Left ventricle myocardium inferior (tissue), 1 donor: ENCODE measurements at regions not wholly inside any gene's neighbourhood (a gene's known extent, or its start where the extent isn't known, plus 50 kb on each side); places are given as distances from the start of the nearest gene placed in this dataset.

Source experiments
- DNase-seq: peaks from one replicate; pipeline ENCODE4 v3.0.0-alpha.2; 2020
- H3K27ac ChIP-seq: fragments of 200-600 bp; replicated peaks from 2 replicates; pipeline ENCODE4 v1.8.0; 2021
- H3K27me3 ChIP-seq: fragments of 200-600 bp; 2 replicates; pipeline ENCODE4 v1.8.0; 2021; ENCODE audit warnings: low read depth
- H3K36me3 ChIP-seq: fragments of 200-600 bp; 2 replicates; pipeline ENCODE4 v1.8.0; 2021
- H3K4me1 ChIP-seq: fragments of 200-600 bp; 2 replicates; pipeline ENCODE4 v1.8.0; 2021
- H3K4me3 ChIP-seq: fragments of 200-600 bp; 2 replicates; pipeline ENCODE4 v1.8.0; 2021; ENCODE audit warnings: mild to moderate bottlenecking, moderate library complexity
- H3K9me3 ChIP-seq: fragments of 200-600 bp; replicated peaks from 2 replicates; pipeline ENCODE4 v1.8.0; 2021
- intact Hi-C: fragments of 100-400 bp; cut with micrococcal nuclease; formaldehyde crosslinking; loops from one replicate; pipeline ENCODE4 v1.11.0; 2022
- TF ChIP-seq, protein P1 (sequence below): fragments of 200-600 bp; IDR thresholded peaks from 2 replicates; pipeline ENCODE4 v1.8.0; 2021; ENCODE audit warnings: antibody characterized with exemption, mild to moderate bottlenecking, borderline replicate concordance
- donor health status: DM: no; HTN: yes; CAD: no; lungs with severe emphysema.

DNA sequence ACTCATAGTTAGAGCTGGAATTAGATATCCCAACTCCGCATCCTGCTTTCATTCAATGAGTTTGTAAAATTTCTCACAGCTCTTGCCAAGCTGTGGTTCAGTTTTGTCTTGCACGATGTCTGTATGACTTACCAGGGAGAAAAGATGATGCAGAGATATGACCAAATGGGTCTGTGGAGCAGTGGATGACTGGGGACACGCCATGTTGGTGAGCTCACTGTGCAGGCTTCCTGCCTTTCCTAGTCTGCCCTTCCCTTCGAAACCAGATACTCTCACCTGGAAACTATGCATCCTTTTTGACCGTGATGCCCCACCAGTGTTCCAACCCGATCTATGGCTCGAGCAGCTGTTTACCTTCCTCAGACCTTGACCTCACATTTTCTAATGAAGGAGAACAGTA lies 262.7 kb upstream of the BMP2 start:
- TF ChIP-seq, protein P1, sequence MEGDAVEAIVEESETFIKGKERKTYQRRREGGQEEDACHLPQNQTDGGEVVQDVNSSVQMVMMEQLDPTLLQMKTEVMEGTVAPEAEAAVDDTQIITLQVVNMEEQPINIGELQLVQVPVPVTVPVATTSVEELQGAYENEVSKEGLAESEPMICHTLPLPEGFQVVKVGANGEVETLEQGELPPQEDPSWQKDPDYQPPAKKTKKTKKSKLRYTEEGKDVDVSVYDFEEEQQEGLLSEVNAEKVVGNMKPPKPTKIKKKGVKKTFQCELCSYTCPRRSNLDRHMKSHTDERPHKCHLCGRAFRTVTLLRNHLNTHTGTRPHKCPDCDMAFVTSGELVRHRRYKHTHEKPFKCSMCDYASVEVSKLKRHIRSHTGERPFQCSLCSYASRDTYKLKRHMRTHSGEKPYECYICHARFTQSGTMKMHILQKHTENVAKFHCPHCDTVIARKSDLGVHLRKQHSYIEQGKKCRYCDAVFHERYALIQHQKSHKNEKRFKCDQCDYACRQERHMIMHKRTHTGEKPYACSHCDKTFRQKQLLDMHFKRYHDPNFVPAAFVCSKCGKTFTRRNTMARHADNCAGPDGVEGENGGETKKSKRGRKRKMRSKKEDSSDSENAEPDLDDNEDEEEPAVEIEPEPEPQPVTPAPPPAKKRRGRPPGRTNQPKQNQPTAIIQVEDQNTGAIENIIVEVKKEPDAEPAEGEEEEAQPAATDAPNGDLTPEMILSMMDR, result no peak
- Histone ChIP-seq H3K4me3 (no peak overlapping the region), H3K4me1 (no peaks in the 10 kb centered on the region), H3K9me3 (peaks cover 15% of the 10 kb centered on the region), H3K36me3 (no peaks in the 10 kb centered on the region), H3K27me3 (no peaks in the 10 kb centered on the region), H3K27ac (no peak overlapping the region)
- DNase-seq, result no peak
- intact Hi-C loops, result no loop called here

DNA sequence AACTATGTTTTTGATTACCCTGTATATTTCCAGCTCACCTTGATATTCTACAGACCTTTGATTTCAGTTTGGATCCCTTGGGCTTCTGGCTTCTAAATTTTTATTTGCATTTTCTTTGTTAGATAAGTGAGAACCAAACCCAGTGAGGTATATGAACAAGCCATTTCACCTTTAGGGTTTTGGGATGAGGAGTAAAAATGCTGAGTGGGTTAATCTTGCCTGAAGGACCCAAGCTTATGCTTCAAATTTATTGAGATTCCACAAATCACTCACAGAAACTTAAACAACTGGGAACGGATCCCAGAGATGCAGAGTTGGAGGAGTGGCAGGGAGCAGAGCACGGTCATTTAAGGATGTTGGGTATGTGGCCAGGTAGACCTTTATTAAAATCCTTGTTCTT lies 263.3 kb upstream of the BMP2 start:
- no peak for DNase-seq
- Histone ChIP-seq H3K36me3 (no peaks in the 10 kb centered on the region), H3K9me3 (peaks cover 9% of the 10 kb centered on the region), H3K4me3 (no peak overlapping the region), H3K4me1 (no peaks in the 10 kb centered on the region), H3K27me3 (no peaks in the 10 kb centered on the region), H3K27ac (no peak overlapping the region)
- TF ChIP-seq, protein P1, result no peak
- intact Hi-C loops, result no loop called here

DNA sequence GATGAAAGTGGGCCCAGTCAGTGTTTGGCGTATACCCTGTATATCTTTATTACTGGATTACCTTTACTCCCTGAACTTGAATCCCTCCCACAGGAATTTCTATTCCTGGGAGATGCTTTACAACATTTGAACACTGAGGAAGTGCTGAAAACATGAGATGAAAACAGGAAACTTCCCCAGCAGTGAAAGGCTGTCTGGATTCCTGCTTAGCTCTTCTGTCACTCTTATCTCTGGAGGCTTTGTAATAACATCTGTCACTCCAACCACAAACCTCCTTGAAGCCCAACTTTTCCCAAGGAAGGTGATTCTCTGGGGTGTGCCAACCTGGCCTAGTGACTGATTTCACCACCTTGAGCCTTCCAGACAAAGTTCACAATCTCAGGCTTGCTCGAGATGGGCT lies 264.5 kb upstream of the BMP2 start:
- DNase-seq, result no peak
- Histone ChIP-seq H3K36me3 (no peaks in the 10 kb centered on the region), H3K9me3 (peaks cover 8% of the 10 kb centered on the region), H3K4me1 (no peaks in the 10 kb centered on the region), H3K27ac (no peak overlapping the region), H3K27me3 (no peaks in the 10 kb centered on the region), H3K4me3 (no peak overlapping the region)
- TF ChIP-seq, protein P1, result no peak
- intact Hi-C loops, result no loop called here

DNA sequence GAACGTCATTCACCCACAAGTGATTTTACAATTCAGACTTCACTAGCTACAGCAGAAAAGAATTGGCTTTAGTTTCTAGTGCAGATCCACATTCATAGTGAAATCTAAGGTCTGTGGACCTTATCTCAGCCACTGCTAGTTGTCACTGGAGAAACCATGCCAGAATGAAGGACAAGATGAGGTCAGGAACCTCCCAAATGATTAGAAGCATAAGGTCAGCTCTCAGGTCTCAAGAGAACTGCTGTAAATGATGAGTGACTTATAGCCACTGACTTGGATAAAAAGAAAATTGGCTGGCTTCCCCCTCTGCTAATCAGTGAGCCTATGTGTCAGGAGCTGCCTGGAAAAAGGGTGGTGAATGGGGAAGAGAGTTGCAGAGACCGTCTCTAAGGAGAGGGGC lies 265.3 kb upstream of the BMP2 start:
- Histone ChIP-seq H3K4me3 (no peak overlapping the region), H3K4me1 (no peaks in the 10 kb centered on the region), H3K27me3 (no peaks in the 10 kb centered on the region), H3K9me3 (peaks cover 8% of the 10 kb centered on the region), H3K27ac (no peak overlapping the region), H3K36me3 (no peaks in the 10 kb centered on the region)
- TF ChIP-seq, protein P1, result no peak
- DNase-seq, result no peak
- intact Hi-C loops, result no loop called here

DNA sequence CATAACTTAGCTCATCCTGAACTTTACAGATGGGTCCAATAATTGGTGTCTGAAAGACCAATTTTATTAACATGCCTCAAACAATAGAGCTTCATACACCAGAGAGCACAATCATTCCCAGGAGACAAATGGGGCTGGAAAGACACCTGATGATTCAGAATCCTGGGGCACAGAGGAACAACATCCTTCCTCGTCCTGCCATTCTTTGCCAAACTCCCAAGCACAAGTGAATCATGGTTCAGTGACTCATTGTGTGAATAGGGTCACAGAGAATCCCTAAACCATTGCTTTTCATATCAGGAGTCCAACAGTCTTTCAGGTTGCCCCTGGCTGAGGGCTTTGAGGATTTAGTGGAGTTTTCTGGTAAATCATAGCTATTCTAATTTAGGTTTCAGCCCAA lies 266.4 kb upstream of the BMP2 start:
- no peak for DNase-seq
- no peak overlapping the region for H3K27ac ChIP-seq
- no peaks in the 10 kb centered on the region for H3K36me3 ChIP-seq
- H3K9me3 ChIP-seq, result peaks cover 8% of the 10 kb centered on the region
- intact Hi-C loops, result no loop called here
- H3K27me3 ChIP-seq, result no peaks in the 10 kb centered on the region
- TF ChIP-seq, protein P1, result no peak
- no peak overlapping the region for H3K4me3 ChIP-seq
- no peaks in the 10 kb centered on the region for H3K4me1 ChIP-seq

DNA sequence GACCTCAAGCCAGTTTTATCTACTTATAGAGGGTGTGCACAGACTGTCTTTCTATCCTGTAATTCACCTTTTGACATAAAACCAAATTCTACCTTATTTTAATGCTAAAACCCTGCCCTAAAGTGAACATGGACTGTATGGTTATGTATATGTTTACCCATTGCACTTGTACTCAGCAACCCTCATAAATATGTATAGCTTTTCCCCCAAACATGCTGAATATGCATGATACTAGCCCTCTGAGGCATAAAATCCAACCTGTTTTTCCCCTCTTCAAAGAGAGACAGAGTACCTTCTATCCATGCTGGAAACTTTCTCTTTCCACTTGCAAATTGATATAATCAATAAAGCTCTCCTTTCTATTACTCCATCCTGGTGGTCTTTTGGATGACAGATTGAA lies 267.9 kb upstream of the BMP2 start:
- TF ChIP-seq, protein P1, result no peak
- intact Hi-C loops, result no loop called here
- H3K27me3 ChIP-seq, result no peaks in the 10 kb centered on the region
- H3K9me3 ChIP-seq, result peaks cover 8% of the 10 kb centered on the region
- no peak overlapping the region for H3K27ac ChIP-seq
- no peak overlapping the region for H3K4me3 ChIP-seq
- H3K4me1 ChIP-seq, result no peaks in the 10 kb centered on the region
- no peak for DNase-seq
- no peaks in the 10 kb centered on the region for H3K36me3 ChIP-seq
